ENCODE measurements at regions not wholly inside any gene's neighbourhood (a gene's known extent, or its start where the extent isn't known, plus 50 kb on each side); places are given as distances from the start of the nearest gene placed in this dataset.

DNA sequence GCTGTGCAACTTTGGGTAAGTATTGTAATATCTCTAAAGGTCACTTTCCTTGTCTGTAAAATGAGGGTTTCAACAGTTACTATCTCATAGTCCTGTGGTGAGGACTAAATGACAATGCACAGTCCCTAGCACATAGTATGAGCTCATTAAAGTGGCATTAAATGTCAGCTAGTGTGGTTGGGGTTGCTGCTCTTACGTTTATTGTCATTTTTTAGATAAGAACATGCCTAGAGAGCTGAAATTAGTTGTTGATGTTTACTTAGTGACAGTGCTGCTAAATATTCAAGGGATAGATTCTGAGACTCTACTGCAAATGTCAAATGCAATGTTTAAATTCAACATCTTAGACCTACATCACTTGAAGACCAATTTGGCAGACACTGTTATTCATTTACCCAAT is 356.1 kb upstream of the ETAA1 start:
- no peaks in the 10 kb centered on the region for H3K4me1 ChIP-seq (ENCODE audit: control insufficient read depth, insufficient read depth, low read length)
- TF ChIP-seq CTCF (IDR thresholded peaks at IDR 0.05) (no peak), TCF7L2 (IDR thresholded peaks at IDR 0.05; ENCODE audit: low read depth, low read length) (no peak), POLR2AphosphoS5 (IDR thresholded peaks at IDR 0.05; ENCODE audit: low read depth, low read length) (no peak), SIN3A (IDR thresholded peaks at IDR 0.05; ENCODE audit: borderline replicate concordance, insufficient read depth, low read depth, low read length) (no peak)
- TF ChIP-seq, protein P1, sequence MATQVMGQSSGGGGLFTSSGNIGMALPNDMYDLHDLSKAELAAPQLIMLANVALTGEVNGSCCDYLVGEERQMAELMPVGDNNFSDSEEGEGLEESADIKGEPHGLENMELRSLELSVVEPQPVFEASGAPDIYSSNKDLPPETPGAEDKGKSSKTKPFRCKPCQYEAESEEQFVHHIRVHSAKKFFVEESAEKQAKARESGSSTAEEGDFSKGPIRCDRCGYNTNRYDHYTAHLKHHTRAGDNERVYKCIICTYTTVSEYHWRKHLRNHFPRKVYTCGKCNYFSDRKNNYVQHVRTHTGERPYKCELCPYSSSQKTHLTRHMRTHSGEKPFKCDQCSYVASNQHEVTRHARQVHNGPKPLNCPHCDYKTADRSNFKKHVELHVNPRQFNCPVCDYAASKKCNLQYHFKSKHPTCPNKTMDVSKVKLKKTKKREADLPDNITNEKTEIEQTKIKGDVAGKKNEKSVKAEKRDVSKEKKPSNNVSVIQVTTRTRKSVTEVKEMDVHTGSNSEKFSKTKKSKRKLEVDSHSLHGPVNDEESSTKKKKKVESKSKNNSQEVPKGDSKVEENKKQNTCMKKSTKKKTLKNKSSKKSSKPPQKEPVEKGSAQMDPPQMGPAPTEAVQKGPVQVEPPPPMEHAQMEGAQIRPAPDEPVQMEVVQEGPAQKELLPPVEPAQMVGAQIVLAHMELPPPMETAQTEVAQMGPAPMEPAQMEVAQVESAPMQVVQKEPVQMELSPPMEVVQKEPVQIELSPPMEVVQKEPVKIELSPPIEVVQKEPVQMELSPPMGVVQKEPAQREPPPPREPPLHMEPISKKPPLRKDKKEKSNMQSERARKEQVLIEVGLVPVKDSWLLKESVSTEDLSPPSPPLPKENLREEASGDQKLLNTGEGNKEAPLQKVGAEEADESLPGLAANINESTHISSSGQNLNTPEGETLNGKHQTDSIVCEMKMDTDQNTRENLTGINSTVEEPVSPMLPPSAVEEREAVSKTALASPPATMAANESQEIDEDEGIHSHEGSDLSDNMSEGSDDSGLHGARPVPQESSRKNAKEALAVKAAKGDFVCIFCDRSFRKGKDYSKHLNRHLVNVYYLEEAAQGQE (IDR thresholded peaks at IDR 0.05; ENCODE audit: insufficient read depth in 1 of 2, low read depth in 2 of 2, low read length in 1 of 2) = no peak
- H3K27me3 ChIP-seq (ENCODE audit: control insufficient read depth, insufficient read depth, low read length) = no peaks in the 10 kb centered on the region
- ChIA-PET POLR2A (no interaction called here), CTCF (no interaction called here)
- no peak for ATAC-seq
- H3K9me3 ChIP-seq (ENCODE audit: control insufficient read depth, insufficient read depth, low read depth, low read length) = no peaks in the 10 kb centered on the region
- no peak overlapping the region for H3K27ac ChIP-seq (ENCODE audit: low read length)
- no TSS peak for BruUV-seq (replicated peaks)
- H3K36me3 ChIP-seq (ENCODE audit: control insufficient read depth, insufficient read depth, low read length) = no peaks in the 10 kb centered on the region
- intact Hi-C loops (cut with micrococcal nuclease; ENCODE audit: unreplicated experiment) = no loop called here
- in situ Hi-C loops (cut with HindIII; ENCODE audit: low pct_unique_long_range_greater_than_20kb, low sequenced_read_pairs) = no loop called here
- DNase-seq (ENCODE audit: low read depth, low spot score) = no peak
- no peak overlapping the region for H3K4me3 ChIP-seq (ENCODE audit: low read depth in 2 of 2, low read length in 2 of 2)

GRCh38 chr2:67043781-67044478 is 353.2 kb upstream of the ETAA1 start:
- H3K27me3 ChIP-seq (ENCODE audit: control insufficient read depth, insufficient read depth, low read length) = no peaks in the 10 kb centered on the region
- POLR2A ChIA-PET = no interaction called here
- no peak overlapping the region for H3K4me3 ChIP-seq (ENCODE audit: low read depth in 2 of 2, low read length in 2 of 2)
- H3K9me3 ChIP-seq (ENCODE audit: control insufficient read depth, insufficient read depth, low read depth, low read length) = no peaks in the 10 kb centered on the region
- no peaks in the 10 kb centered on the region for H3K4me1 ChIP-seq (ENCODE audit: control insufficient read depth, insufficient read depth, low read length)
- H3K27ac ChIP-seq (ENCODE audit: low read length) = no peak overlapping the region
- CTCF ChIA-PET = no interaction called here
- ATAC-seq (no peak), DNase-seq (ENCODE audit: low read depth, low spot score) (no peak)
- TF ChIP-seq, protein P1 (IDR thresholded peaks at IDR 0.05; ENCODE audit: insufficient read depth in 1 of 2, low read depth in 2 of 2, low read length in 1 of 2) = no peak
- TF ChIP-seq CTCF (IDR thresholded peaks at IDR 0.05) (no peak), SIN3A (IDR thresholded peaks at IDR 0.05; ENCODE audit: borderline replicate concordance, insufficient read depth, low read depth, low read length) (no peak), POLR2AphosphoS5 (IDR thresholded peaks at IDR 0.05; ENCODE audit: low read depth, low read length) (no peak), TCF7L2 (IDR thresholded peaks at IDR 0.05; ENCODE audit: low read depth, low read length) (no peak)
- no TSS peak for BruUV-seq (replicated peaks)
- intact Hi-C loops (cut with micrococcal nuclease; ENCODE audit: unreplicated experiment) (no loop called here), in situ Hi-C loops (cut with HindIII; ENCODE audit: low pct_unique_long_range_greater_than_20kb, low sequenced_read_pairs) (no loop called here)
- no peaks in the 10 kb centered on the region for H3K36me3 ChIP-seq (ENCODE audit: control insufficient read depth, insufficient read depth, low read length)
